B cell (primary cell): ENCODE measurements at regions not wholly inside any gene's neighbourhood (a gene's known extent, or its start where the extent isn't known, plus 50 kb on each side); places are given as distances from the start of the nearest gene placed in this dataset.

ENCODE experiments used
- ATAC-seq: fragments of 200-7000 bp; cut with Tn5 transposase; one replicate; pipeline ENCODE4 v1.10.0; 2021; ENCODE audit warnings: low read depth, mild to moderate bottlenecking, moderate number of reproducible peaks, moderate library complexity
- CTCF ChIA-PET: fragments of 350-600 bp; sonication (Branson Sonifier 250); formaldehyde crosslinking; loops from one replicate; lab custom pipeline; 2021; ENCODE audit warnings: antibody characterized with exemption, inconsistent platforms; lab: Charles Lee
- POLR2A ChIA-PET: fragments of 350-600 bp; sonication (Branson Sonifier 250); formaldehyde crosslinking; loops from one replicate; lab custom pipeline; 2021; ENCODE audit warnings: antibody characterized with exemption; lab: Charles Lee
- DNase-seq: peaks from one replicate; pipeline ENCODE4 v3.0.0; 2013
- H2AFZ ChIP-seq: 2 replicates; pipeline ENCODE4 v1.6.1; 2012; ENCODE audit warnings: mild to moderate bottlenecking, low read depth, low read length; ENCODE audit not compliant: insufficient read depth, poor library complexity, severe bottlenecking
- H3K27ac ChIP-seq, 2 donors: 1 replicate in 1 of 2; 2 replicates in 1 of 2; pipeline ENCODE4 v1.5.1; 2012 to 2013; ENCODE audit warnings: low read length in 2 of 2, mild to moderate bottlenecking in 2 of 2, moderate library complexity in 1 of 2
- H3K27me3 ChIP-seq, 4 experiments: fragments of 200-600 bp in 1 of 4; sonication (generic) in 1 of 4; replicated peaks in 1 of 4; 1 replicate in 2 of 4; 2 replicates in 2 of 4; pipeline versions ENCODE4 v1.6.1 to v1.7.0; 2013 to 2016; ENCODE audit warnings: low read length in 3 of 4, mild to moderate bottlenecking in 2 of 4, mixed read lengths in 1 of 4, moderate library complexity in 1 of 4; ENCODE audit not compliant: insufficient read depth in 4 of 4, control insufficient read depth in 3 of 4; ENCODE audit errors: control extremely low read depth in 1 of 4
- H3K36me3 ChIP-seq, 2 experiments: replicated peaks in 1 of 2; 1 replicate in 1 of 2; 2 replicates in 1 of 2; pipeline versions ENCODE4 v1.6.1 to v1.7.1; 2013; ENCODE audit warnings: low read length in 1 of 2; ENCODE audit not compliant: insufficient read depth in 2 of 2, control insufficient read depth in 1 of 2; ENCODE audit errors: control extremely low read depth in 1 of 2, extremely low read depth in 1 of 2
- H3K4me1 ChIP-seq, 2 donors: fragments of 200-600 bp in 1 of 2; sonication (generic) in 1 of 2; 1 replicate in 1 of 2; 2 replicates in 1 of 2; pipeline versions ENCODE4 v1.5.1 to v1.6.1; 2013 to 2017; ENCODE audit warnings: low read length in 2 of 2; ENCODE audit not compliant: control insufficient read depth in 2 of 2, insufficient read depth in 2 of 2
- H3K4me2 ChIP-seq: replicated peaks from 2 replicates; pipeline ENCODE3; 2012; ENCODE audit warnings: mild to moderate bottlenecking, low read depth, low read length; ENCODE audit not compliant: poor library complexity, severe bottlenecking
- H3K4me3 ChIP-seq, 5 experiments: fragments of 200-600 bp in 1 of 5; sonication (generic) in 1 of 5; 1 replicate in 3 of 5; 2 replicates in 2 of 5; pipeline versions ENCODE4 v1.5.1 to v1.7.0; 2011 to 2016; ENCODE audit warnings: low read length in 4 of 5, mild to moderate bottlenecking in 4 of 5, low read depth in 2 of 5, control low read depth in 1 of 5, moderate library complexity in 1 of 5; ENCODE audit not compliant: insufficient read depth in 1 of 5; ENCODE audit errors: control extremely low read depth in 1 of 5, extremely low read depth in 1 of 5
- H3K79me2 ChIP-seq: fragments of 200-600 bp; sonication (generic); one replicate; pipeline ENCODE4 v1.6.0; 2016; ENCODE audit warnings: low read length; ENCODE audit not compliant: control insufficient read depth, insufficient read depth
- H3K9ac ChIP-seq: fragments of 200-600 bp; sonication (generic); 2 replicates; pipeline ENCODE4 v1.6.1; 2017; ENCODE audit warnings: mild to moderate bottlenecking, low read length, moderate library complexity
- H3K9me3 ChIP-seq, 3 donors: one replicate each; pipeline versions ENCODE4 v1.6.1 to v1.7.1; 2013; ENCODE audit warnings: low read length in 2 of 3; ENCODE audit not compliant: control insufficient read depth in 2 of 3, insufficient read depth in 1 of 3; ENCODE audit errors: control extremely low read depth in 1 of 3
- H4K20me1 ChIP-seq: 2 replicates; pipeline ENCODE4 v1.6.0; 2012; ENCODE audit warnings: mild to moderate bottlenecking, low read length; ENCODE audit not compliant: insufficient read depth, control insufficient read depth, poor library complexity, severe bottlenecking
- H3K27ac Mint-ChIP-seq: one replicate; pipeline ENCODE4 v1.8.0; 2021; ENCODE audit warnings: mixed read lengths
- H3K27me3 Mint-ChIP-seq: one replicate; pipeline ENCODE4 v1.8.0; 2021; ENCODE audit warnings: mixed read lengths
- H3K4me1 Mint-ChIP-seq: one replicate; pipeline ENCODE4 v1.8.0; 2021; ENCODE audit warnings: mixed read lengths
- H3K4me3 Mint-ChIP-seq: one replicate; pipeline ENCODE4 v1.8.0; 2021; ENCODE audit warnings: mixed read lengths
- H3K9me3 Mint-ChIP-seq: one replicate; pipeline ENCODE4 v1.8.0; 2022; ENCODE audit warnings: mixed read lengths; ENCODE audit not compliant: insufficient read depth
- CTCF ChIP-seq: fragments of 200-600 bp; IDR thresholded peaks from one replicate; pipeline ENCODE4 v1.8.0; 2022; ENCODE audit warnings: antibody characterized with exemption, mild to moderate bottlenecking
- EZH2 ChIP-seq: IDR thresholded peaks from 2 replicates; pipeline ENCODE4 v1.6.1; 2012; ENCODE audit warnings: borderline replicate concordance, low read depth, mild to moderate bottlenecking, moderate library complexity, low read length; ENCODE audit not compliant: insufficient read depth, poor library complexity, severe bottlenecking
- WGBS: methylation state at CpG from one replicate; pipeline ENCODE4 v1.1.5; 2013; ENCODE audit warnings: missing lambda C conversion rate; ENCODE audit not compliant: insufficient coverage; 5-methylcytosine and 5-hydroxymethylcytosine counted together
- intact Hi-C: fragments of 100-400 bp; cut with micrococcal nuclease; formaldehyde crosslinking; loops from one replicate; pipeline ENCODE4 v1.10.0; 2022

GRCh38 chr5:155085282-155085989 is 71.9 kb downstream of the KIF4B start:
- no peak for TF ChIP-seq EZH2
- TF ChIP-seq CTCF: no peak

GRCh38 chr5:155087036-155087435 is 73.5 kb downstream of the KIF4B start:
- no peak for ATAC-seq
- Mint-ChIP-seq H3K4me3 (no peak overlapping the region), H3K9me3 (no peaks in the 10 kb centered on the region), H3K27ac (no peak overlapping the region), H3K27me3 (peaks cover 3% of the 10 kb centered on the region), H3K4me1 (no peaks in the 10 kb centered on the region)
- no peak for DNase-seq
- Histone ChIP-seq H3K4me3 (no peak overlapping the region), H3K9ac (no peak overlapping the region), H3K27ac (no peak overlapping the region), H3K9me3 (no peaks in the 10 kb centered on the region), H3K4me2 (no peak overlapping the region), H3K4me1 (no peaks in the 10 kb centered on the region), H2AFZ (no peak overlapping the region), H3K79me2 (no peaks in the 10 kb centered on the region), H3K27me3 (no peaks in the 10 kb centered on the region), H4K20me1 (no peaks in the 10 kb centered on the region), H3K36me3 (no peaks in the 10 kb centered on the region)
- POLR2A ChIA-PET: no interaction called here
- 95% methylated on average over 2 of the region's 4 CpGs for WGBS
- TF ChIP-seq EZH2 (no peak), CTCF (no peak)
- intact Hi-C loops: no loop called here
- CTCF ChIA-PET: no interaction called here

More at GRCh38 chr5:155085282-155085989, 71.9 kb downstream of the KIF4B start:
- Histone ChIP-seq H3K79me2 (no peaks in the 10 kb centered on the region), H4K20me1 (no peaks in the 10 kb centered on the region), H3K4me2 (no peak overlapping the region), H3K27ac (no peak overlapping the region), H3K9me3 (no peaks in the 10 kb centered on the region), H3K36me3 (no peaks in the 10 kb centered on the region), H3K9ac (no peak overlapping the region), H3K27me3 (no peaks in the 10 kb centered on the region), H3K4me1 (no peaks in the 10 kb centered on the region), H3K4me3 (no peak overlapping the region), H2AFZ (no peak overlapping the region)
- intact Hi-C loops: no loop called here
- ChIA-PET CTCF (no interaction called here), POLR2A (no interaction called here)
- no CpG with 5 or more reads among the region's 4 CpGs for WGBS
- ATAC-seq (no peak), DNase-seq (no peak)
- Mint-ChIP-seq H3K27ac (no peak overlapping the region), H3K4me1 (no peaks in the 10 kb centered on the region), H3K27me3 (peaks cover 4% of the 10 kb centered on the region), H3K4me3 (no peak overlapping the region), H3K9me3 (no peaks in the 10 kb centered on the region)
